EL (cell line): ENCODE measurements at regions not wholly inside any gene's neighbourhood (a gene's known extent, or its start where the extent isn't known, plus 50 kb on each side); places are given as distances from the start of the nearest gene placed in this dataset.
"Not testable (repeated sequence)": the region's sequence is repeated elsewhere in the genome, so short reads cannot be mapped to it uniquely, and the experiment has no call there.

Source experiments
- DNase-seq: peaks from one replicate; pipeline ENCODE4 v3.0.0-alpha.2; 2016

GRCh38 chr12:90589956-90590355 is 365.0 kb downstream of the CCER1 start:
- peak; percentile 2 for DNase-seq

DNA sequence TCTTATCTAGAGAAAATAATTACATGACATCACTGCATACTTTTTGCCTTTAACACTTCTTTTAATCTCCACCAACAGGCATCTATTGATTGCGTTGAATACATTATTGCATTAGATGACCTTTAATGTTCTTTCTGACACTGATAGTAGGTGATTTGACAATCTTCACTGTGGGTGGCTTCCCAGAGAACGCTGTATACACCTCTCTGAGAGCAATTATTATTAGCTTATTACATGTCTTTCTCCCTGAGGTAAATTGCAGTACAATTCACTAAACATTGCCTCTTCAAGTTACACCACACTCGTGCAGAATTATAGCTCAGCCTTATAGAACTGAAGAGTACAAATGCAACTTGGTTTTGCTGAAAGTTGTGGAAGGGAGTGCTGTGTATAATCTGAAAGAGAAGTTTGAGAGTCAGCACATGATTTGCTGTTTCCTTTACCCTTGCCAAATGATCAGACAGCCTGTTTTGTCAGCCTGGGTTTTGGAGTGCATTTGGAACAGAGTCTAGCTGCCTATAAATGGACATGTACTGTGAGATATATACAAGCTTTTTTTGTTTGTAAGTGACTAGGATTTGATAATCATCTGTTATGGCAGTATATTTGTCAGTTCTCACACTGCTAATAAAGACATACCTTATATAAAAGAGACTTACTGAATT is 369.2 kb downstream of the CCER1 start:
- DNase-seq: no peak

- DNase-seq: no peak
Observed at GRCh38 chr12:90576707-90577106, 378.3 kb downstream of the CCER1 start.

GRCh38 chr12:90575995-90576394 is 379.0 kb downstream of the CCER1 start:
- no peak for DNase-seq

DNA sequence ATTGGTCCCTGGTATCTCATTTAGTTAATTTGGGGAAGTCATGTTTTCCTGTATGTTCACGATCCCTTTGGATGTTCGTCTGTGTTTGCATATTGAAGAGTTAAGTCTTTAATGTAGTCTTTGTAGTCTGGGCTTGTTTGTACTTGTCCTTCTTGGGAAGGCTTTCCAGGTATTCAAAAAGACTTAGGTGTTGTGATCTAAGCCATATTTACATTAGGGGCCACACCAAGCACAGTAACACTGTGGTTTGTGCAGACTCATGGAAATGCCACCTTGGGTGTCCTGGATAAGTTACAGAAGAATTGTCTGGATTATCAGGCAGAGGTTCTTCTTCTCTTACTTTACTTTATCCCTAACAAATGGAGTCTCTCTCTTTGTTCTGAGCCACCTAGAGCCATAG is 380.3 kb downstream of the CCER1 start:
- DNase-seq: no peak

- DNase-seq: no peak
Observed at GRCh38 chr12:90572778-90573177, 382.2 kb downstream of the CCER1 start.

DNA sequence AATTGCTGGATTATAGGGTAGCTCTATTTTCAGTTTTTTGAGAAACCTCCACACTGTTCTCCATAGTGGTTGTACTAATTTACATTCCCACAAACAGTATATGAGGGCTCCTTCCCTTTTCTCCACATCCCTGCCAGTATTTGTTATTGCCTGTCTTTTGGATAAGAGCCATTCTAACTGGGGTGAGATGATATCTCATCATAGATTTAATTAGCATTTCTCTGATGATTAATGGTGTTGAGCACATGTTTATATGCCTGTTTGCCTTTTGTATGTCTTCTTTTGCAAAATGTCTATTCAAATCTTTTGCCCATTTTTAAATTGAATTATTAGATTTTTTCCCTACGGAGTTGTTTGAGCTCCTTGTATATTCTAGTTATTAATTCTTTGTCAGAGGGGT is 385.3 kb downstream of the CCER1 start:
- no peak for DNase-seq

- DNase-seq: no peak
Observed at GRCh38 chr12:90562671-90563070, 392.3 kb downstream of the CCER1 start.

GRCh38 chr12:90548595-90548994 is 406.4 kb downstream of the CCER1 start:
- no peak for DNase-seq

- no peak for DNase-seq
Observed at GRCh38 chr12:90546511-90546910, 408.5 kb downstream of the CCER1 start.

DNA sequence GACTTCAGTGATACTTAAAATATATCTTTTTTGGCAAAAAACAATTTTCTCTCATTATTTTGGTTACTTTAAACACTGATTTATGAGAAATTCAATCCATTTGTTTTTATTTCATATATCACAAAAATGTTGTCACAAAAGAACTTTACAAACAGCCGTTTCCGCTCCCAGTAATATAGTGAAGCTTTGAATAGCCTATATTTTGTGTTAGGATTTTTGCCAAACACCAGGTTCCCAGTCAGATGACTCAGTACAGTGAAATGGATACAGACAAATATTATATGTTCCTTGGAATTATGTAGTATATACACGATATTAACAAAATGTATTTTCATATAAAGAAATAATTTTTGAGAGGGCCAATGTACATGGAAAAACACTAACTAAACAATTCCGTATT is 411.1 kb downstream of the CCER1 start:
- peak; percentile 26 for DNase-seq

DNA sequence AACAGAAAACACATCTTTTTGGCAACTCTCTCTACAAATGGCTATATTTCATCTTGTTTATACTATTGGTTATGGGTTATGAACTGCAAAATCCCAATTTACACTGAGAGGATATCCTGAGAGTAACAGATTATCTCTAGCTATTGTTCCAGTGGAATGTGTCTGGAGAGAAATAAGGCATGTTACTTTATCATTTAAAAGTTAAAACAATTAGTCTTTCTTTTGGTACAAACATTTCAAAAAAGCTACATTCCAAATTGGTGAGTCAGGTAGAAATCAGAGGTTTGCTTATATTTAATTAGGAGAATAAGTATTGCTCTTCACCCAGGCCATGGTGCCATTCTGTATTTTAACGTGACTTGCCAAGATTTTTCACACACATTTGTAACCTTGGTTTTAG is 411.6 kb downstream of the CCER1 start:
- DNase-seq: peak; percentile 43

- DNase-seq: not testable (repeated sequence)
Observed at GRCh38 chr12:90542852-90543251, 412.1 kb downstream of the CCER1 start.

- DNase-seq: not testable (repeated sequence)
Observed at GRCh38 chr12:90533828-90534227, 421.1 kb downstream of the CCER1 start.

DNA sequence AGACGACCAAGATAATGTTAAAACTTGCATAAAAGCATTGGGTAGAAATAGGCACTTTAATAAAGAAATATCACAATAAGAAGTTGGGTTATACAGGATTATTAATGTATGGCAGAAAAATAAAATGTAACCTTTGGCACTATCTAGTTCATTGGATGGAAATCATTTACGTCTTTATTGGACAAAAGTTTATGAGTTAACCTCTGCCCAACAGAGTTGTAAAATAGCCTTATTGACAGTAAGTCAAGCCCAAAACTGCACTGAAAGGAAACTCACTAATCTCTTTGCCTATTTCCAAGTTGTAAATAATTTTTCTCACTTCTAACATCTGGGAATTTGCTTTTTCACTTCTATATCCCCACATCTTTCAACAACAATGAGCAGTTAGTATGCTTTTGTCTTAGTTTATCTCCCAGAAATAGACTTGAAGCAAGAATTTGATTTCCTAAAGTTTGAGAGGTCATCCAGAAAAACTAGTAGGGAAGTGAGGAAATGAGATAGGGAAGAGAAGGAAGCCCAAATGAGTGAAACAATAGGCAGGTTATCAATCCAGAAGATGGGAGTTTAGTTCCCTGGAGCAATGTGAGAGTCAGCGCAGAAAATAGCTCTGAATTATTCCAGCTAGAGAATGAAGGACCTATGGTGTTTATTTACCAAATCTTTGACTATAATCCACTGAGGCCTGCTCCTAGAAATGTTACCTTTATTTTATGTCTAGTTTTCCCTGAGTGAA is 434.8 kb downstream of the CCER1 start:
- no peak for DNase-seq

- DNase-seq: no peak
Observed at GRCh38 chr12:90519285-90519684, 435.7 kb downstream of the CCER1 start.

DNA sequence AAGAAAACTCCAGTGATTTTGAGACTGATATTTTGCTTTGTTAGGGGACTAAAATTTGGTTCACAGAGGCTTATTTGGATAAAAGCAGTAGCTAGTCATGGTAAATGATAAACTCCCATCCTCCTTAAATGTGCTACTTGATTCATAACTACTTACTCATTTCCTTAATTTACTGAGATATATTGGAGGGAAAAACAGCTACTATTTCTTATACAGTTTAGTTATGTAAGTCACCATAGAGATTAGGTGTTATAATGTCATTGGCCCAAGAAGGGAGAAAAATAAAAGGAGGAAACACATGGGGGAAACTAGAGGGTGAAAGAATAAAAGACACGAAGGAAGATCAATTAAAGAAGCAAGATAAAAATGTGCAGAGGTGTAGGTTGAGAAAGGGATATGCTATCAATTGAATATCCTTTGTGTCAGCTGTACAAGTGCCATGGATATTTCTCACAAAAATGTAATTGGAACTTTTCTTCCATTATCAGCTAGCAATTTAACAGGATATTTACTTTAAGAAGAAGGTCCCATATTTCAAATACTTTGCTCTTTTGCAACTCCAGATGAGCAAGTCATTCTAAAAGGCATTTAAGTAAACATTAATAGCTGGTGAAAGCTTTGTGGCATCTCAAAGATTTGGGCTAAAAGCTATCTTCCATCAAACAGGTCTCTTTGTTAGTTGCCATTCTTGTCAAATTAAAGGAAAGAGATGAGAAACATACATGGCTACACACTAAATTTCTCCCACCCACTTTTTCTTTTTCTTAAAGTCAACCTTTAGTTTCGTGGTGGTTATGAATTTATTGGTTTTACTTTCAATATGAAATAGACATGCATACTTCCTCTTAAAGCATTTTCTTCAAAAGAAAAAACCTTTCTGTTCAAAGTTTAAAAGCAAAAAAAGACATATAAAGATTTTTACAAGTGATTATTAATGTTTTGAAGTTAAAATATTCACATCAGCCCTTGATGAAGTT is 439.5 kb downstream of the CCER1 start:
- DNase-seq: peak; percentile 39

- DNase-seq: no peak
Observed at GRCh38 chr12:90514325-90514724, 440.7 kb downstream of the CCER1 start.

DNA sequence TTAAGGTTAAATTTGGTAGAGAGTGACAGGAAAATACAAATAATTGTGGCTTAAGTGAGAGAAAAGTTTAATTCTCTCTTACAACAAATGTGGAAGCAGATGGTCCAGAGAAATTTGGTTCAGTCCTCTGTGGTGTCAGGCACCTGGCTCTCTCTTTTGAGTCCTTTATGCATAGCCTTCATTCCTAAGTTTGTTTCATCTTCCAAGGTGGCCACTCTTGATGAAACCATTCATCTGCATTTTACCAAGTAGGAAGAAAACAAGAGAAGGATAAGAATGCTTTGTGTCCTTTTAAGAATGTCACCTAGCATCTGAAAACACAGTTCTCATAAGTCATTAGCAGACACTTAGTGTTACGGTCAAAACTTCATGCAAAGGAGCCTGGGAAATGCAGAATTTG is 442.5 kb downstream of the CCER1 start:
- DNase-seq: no peak

DNA sequence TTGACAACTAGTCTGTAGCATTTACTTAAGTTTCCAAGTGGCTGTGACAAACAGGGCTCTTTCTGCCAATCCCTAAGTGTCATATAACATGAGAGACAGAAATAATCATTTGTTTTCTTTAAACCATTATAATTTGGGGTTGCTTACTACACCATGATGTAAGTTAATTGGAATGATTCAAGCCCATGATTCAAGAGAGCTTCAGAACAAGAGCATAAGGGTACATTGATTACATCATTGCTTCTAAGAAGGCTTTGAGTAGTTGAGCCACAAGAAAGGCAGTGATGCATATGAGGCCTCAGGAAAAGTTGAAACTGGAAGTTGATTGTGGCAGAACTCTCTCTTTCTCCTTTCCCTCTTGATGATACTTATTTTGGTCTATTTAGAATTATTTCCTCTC is 444.0 kb downstream of the CCER1 start:
- DNase-seq: peak; percentile 55

- no peak for DNase-seq
Observed at GRCh38 chr12:90504806-90505205, 450.2 kb downstream of the CCER1 start.

GRCh38 chr12:90502070-90502469 is 452.9 kb downstream of the CCER1 start:
- no peak for DNase-seq

DNA sequence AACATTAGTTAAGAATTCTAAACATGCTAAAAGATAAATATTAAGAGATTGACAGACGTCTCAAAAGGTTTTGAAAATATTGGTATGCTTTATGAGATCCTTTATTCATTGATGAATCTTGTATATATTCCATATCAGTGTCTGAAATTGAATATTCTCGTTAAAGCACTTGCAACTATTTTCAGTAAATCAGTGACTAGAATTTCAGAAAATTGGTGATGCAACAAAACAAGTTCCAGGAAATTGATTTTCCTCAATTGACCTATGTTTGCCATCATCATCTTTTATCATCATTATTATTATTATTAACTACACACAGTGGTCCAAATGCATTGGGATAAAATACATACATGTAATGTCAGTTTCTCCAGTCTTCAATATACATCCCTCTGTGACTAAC is 453.6 kb downstream of the CCER1 start:
- DNase-seq: no peak

GRCh38 chr12:90499795-90500194 is 455.2 kb downstream of the CCER1 start:
- DNase-seq: no peak
